ENCODE measurements at regions not wholly inside any gene's neighbourhood (a gene's known extent, or its start where the extent isn't known, plus 50 kb on each side); places are given as distances from the start of the nearest gene placed in this dataset.

GRCh38 chr4:108360754-108361445, 192.2 kb upstream of the LEF1 start:
- no peak for DNase-seq

- no peak for DNase-seq
Observed at GRCh38 chr4:108359986-108360681, 191.4 kb upstream of the LEF1 start.

GRCh38 chr4:108359130-108359985, 190.6 kb upstream of the LEF1 start:
- no peak for DNase-seq

GRCh38 chr4:108355902-108356535, 187.3 kb upstream of the LEF1 start:
- no peak for DNase-seq

- no peak for DNase-seq
Observed at GRCh38 chr4:108355186-108355901, 186.6 kb upstream of the LEF1 start.

- DNase-seq, result no peak
Observed at GRCh38 chr4:108352664-108353308, 184.1 kb upstream of the LEF1 start.

GRCh38 chr4:108351791-108352190, 183.1 kb upstream of the LEF1 start:
- DNase-seq, result no peak

GRCh38 chr4:108350332-108350731, 181.6 kb upstream of the LEF1 start:
- no peak for DNase-seq

- DNase-seq, result no peak
Observed at GRCh38 chr4:108346818-108347210, 178.1 kb upstream of the LEF1 start.

- DNase-seq, result no peak
Observed at GRCh38 chr4:108345862-108346817, 177.4 kb upstream of the LEF1 start.

GRCh38 chr4:108342325-108342970, 173.7 kb upstream of the LEF1 start:
- no peak for DNase-seq

- no peak for DNase-seq
Observed at GRCh38 chr4:108337923-108338322, 169.2 kb upstream of the LEF1 start.

- no peak for DNase-seq
Observed at GRCh38 chr4:108336076-108336475, 167.3 kb upstream of the LEF1 start.

GRCh38 chr4:108335081-108335480, 166.3 kb upstream of the LEF1 start:
- DNase-seq, result no peak

GRCh38 chr4:108334031-108334430, 165.3 kb upstream of the LEF1 start:
- DNase-seq, result no peak

- no peak for DNase-seq
Observed at GRCh38 chr4:108333353-108333942, 164.7 kb upstream of the LEF1 start.

- no peak for DNase-seq
Observed at GRCh38 chr4:108331905-108332632, 163.3 kb upstream of the LEF1 start.

GRCh38 chr4:108328383-108328732, 159.6 kb upstream of the LEF1 start:
- no peak for DNase-seq

Measured in stimulated activated CD4-positive, alpha-beta T cell treated with anti-CD3 and anti-CD28 coated beads, Interleukin-4, amount 100 ng/mL, for 1 hour (primary cell).